Amniotic epithelial cell (primary cell): ENCODE measurements at regions not wholly inside any gene's neighbourhood (a gene's known extent, or its start where the extent isn't known, plus 50 kb on each side); places are given as distances from the start of the nearest gene placed in this dataset.

Experiments used
- DNase-seq: peaks from one replicate; pipeline ENCODE4 v3.0.0-alpha.2; 2010; ENCODE audit warnings: low read depth

GRCh38 chr1:112788054-112788453, 72.9 kb upstream of the PPM1J start:
- no peak for DNase-seq

GRCh38 chr1:112783059-112783458, 67.9 kb upstream of the PPM1J start:
- no peak for DNase-seq

- DNase-seq = no peak
These were observed 64.8 kb upstream of the PPM1J start for GRCh38 chr1:112779665-112780526.

GRCh38 chr1:112778137-112778536, 63.0 kb upstream of the PPM1J start:
- DNase-seq = no peak

GRCh38 chr1:112776688-112777087, 61.6 kb upstream of the PPM1J start:
- DNase-seq = no peak

GRCh38 chr1:112772781-112773180, 57.6 kb upstream of the PPM1J start:
- peak; percentile 82 for DNase-seq

- DNase-seq = no peak
These were observed 55.6 kb upstream of the PPM1J start for GRCh38 chr1:112770724-112771123.

- DNase-seq = no peak
These were observed 54.5 kb upstream of the PPM1J start for GRCh38 chr1:112769611-112770010.

- no peak for DNase-seq
These were observed 52.5 kb upstream of the PPM1J start for GRCh38 chr1:112767646-112768045.
